ENCODE measurements at regions not wholly inside any gene's neighbourhood (a gene's known extent, or its start where the extent isn't known, plus 50 kb on each side); places are given as distances from the start of the nearest gene placed in this dataset.

DNA sequence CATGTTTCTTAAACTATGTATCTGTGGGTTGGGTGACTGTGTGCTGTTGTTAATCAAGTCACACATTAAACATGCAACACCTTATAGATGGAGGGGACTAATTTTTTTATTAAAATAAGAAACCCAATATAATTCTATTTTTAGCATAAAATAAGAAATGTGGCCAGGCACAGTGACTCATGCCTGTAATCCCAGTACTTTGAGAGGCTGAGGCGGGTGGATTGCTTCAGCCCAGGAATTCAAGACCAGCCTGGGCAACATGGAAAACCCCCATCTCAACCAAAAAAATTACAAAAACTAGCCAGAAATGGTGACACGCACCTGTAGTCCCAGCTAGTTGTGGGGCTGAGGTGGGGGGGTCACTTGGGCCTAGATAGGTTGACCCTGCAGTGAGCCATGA lies 1021.0 kb downstream of the EPHA3 start:
- no peak overlapping the region for H3K27ac Mint-ChIP-seq
- H3K4me3 Mint-ChIP-seq, result no peak overlapping the region
- peaks cover 3% of the 10 kb centered on the region; the same call in 1 of the 2 replicates for H3K4me1 Mint-ChIP-seq
- H3K36me3 Mint-ChIP-seq, result peaks cover 20% of the 10 kb centered on the region
- no peaks in the 10 kb centered on the region for H3K27me3 Mint-ChIP-seq (ENCODE audit: low read depth)
- POLR2A ChIA-PET, result no interaction called here
- DNase-seq (ENCODE audit: low spot score), result no peak
- ATAC-seq, result no peak
- TF ChIP-seq MXD4 (CRISPR knock-in tag; IDR thresholded peaks at IDR 0.05; ENCODE audit: borderline replicate concordance) (no peak), ZNF317 (CRISPR knock-in tag; IDR thresholded peaks at IDR 0.05; ENCODE audit: borderline replicate concordance, low read depth) (no peak), CBFB (CRISPR knock-in tag; IDR thresholded peaks at IDR 0.05; ENCODE audit: low read depth) (no peak), NFE2L1 (CRISPR knock-in tag; IDR thresholded peaks at IDR 0.05) (no peak), GRHL2 (CRISPR knock-in tag; IDR thresholded peaks at IDR 0.05; ENCODE audit: insufficient replicate concordance, severe bottlenecking) (no peak)
- TF ChIP-seq, protein P1, sequence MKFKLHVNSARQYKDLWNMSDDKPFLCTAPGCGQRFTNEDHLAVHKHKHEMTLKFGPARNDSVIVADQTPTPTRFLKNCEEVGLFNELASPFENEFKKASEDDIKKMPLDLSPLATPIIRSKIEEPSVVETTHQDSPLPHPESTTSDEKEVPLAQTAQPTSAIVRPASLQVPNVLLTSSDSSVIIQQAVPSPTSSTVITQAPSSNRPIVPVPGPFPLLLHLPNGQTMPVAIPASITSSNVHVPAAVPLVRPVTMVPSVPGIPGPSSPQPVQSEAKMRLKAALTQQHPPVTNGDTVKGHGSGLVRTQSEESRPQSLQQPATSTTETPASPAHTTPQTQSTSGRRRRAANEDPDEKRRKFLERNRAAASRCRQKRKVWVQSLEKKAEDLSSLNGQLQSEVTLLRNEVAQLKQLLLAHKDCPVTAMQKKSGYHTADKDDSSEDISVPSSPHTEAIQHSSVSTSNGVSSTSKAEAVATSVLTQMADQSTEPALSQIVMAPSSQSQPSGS (CRISPR knock-in tag; IDR thresholded peaks at IDR 0.05; ENCODE audit: borderline replicate concordance, low read depth), result no peak
- CTCF ChIA-PET, result no interaction called here
- peaks cover 25% of the 10 kb centered on the region for H3K9me3 Mint-ChIP-seq

DNA sequence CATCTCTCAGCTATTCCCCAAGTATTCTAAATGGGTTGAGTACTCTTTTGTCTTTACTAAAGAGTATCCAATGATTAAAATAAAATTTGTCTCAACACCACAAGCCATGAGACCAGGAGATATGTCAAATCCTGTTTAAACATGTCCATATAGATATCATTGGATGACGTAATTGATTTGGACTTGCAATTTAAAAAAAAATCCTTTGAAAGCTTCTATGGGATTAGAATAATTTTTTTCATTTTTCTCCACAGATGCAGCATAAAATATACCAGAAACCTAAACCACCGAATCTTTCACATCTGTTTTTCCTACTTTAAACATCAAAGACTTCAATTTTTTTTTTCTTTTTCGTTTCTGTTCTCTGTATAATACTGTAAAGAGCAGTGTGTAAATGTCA lies 1022.3 kb downstream of the EPHA3 start:
- DNase-seq (ENCODE audit: low spot score), result no peak
- ChIA-PET CTCF (no interaction called here), POLR2A (no interaction called here)
- Mint-ChIP-seq H3K4me1 (peaks cover 3% of the 10 kb centered on the region; the same call in 1 of the 2 replicates), H3K27ac (no peak overlapping the region), H3K36me3 (peaks cover 20% of the 10 kb centered on the region), H3K9me3 (peaks cover 24% of the 10 kb centered on the region), H3K4me3 (no peak overlapping the region), H3K27me3 (ENCODE audit: low read depth) (no peaks in the 10 kb centered on the region)
- ATAC-seq, result no peak
- TF ChIP-seq, protein P2, sequence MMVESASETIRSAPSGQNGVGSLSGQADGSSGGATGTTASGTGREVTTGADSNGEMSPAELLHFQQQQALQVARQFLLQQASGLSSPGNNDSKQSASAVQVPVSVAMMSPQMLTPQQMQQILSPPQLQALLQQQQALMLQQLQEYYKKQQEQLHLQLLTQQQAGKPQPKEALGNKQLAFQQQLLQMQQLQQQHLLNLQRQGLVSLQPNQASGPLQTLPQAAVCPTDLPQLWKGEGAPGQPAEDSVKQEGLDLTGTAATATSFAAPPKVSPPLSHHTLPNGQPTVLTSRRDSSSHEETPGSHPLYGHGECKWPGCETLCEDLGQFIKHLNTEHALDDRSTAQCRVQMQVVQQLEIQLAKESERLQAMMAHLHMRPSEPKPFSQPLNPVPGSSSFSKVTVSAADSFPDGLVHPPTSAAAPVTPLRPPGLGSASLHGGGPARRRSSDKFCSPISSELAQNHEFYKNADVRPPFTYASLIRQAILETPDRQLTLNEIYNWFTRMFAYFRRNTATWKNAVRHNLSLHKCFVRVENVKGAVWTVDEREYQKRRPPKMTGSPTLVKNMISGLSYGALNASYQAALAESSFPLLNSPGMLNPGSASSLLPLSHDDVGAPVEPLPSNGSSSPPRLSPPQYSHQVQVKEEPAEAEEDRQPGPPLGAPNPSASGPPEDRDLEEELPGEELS (CRISPR knock-in tag; IDR thresholded peaks at IDR 0.05), result no peak
- TF ChIP-seq GABPB1 (CRISPR knock-in tag; IDR thresholded peaks at IDR 0.05) (no peak), TCF7 (CRISPR knock-in tag; IDR thresholded peaks at IDR 0.05; ENCODE audit: low read depth) (no peak), MXD4 (CRISPR knock-in tag; IDR thresholded peaks at IDR 0.05; ENCODE audit: borderline replicate concordance) (no peak), NR3C1 (CRISPR knock-in tag; conservative IDR thresholded peaks at IDR 0.05; ENCODE audit: low read depth) (no peak), CREB1 (CRISPR knock-in tag; IDR thresholded peaks at IDR 0.05) (no peak), NFYB (CRISPR knock-in tag; conservative IDR thresholded peaks at IDR 0.05; ENCODE audit: low read depth) (no peak), SP1 (CRISPR knock-in tag; conservative IDR thresholded peaks at IDR 0.05) (no peak)
- TF ChIP-seq, protein P1 (CRISPR knock-in tag; IDR thresholded peaks at IDR 0.05; ENCODE audit: borderline replicate concordance, low read depth), result no peak
- TF ChIP-seq, protein P3, sequence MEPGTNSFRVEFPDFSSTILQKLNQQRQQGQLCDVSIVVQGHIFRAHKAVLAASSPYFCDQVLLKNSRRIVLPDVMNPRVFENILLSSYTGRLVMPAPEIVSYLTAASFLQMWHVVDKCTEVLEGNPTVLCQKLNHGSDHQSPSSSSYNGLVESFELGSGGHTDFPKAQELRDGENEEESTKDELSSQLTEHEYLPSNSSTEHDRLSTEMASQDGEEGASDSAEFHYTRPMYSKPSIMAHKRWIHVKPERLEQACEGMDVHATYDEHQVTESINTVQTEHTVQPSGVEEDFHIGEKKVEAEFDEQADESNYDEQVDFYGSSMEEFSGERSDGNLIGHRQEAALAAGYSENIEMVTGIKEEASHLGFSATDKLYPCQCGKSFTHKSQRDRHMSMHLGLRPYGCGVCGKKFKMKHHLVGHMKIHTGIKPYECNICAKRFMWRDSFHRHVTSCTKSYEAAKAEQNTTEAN (CRISPR knock-in tag; IDR thresholded peaks at IDR 0.05), result no peak
- TF ChIP-seq, protein P4, sequence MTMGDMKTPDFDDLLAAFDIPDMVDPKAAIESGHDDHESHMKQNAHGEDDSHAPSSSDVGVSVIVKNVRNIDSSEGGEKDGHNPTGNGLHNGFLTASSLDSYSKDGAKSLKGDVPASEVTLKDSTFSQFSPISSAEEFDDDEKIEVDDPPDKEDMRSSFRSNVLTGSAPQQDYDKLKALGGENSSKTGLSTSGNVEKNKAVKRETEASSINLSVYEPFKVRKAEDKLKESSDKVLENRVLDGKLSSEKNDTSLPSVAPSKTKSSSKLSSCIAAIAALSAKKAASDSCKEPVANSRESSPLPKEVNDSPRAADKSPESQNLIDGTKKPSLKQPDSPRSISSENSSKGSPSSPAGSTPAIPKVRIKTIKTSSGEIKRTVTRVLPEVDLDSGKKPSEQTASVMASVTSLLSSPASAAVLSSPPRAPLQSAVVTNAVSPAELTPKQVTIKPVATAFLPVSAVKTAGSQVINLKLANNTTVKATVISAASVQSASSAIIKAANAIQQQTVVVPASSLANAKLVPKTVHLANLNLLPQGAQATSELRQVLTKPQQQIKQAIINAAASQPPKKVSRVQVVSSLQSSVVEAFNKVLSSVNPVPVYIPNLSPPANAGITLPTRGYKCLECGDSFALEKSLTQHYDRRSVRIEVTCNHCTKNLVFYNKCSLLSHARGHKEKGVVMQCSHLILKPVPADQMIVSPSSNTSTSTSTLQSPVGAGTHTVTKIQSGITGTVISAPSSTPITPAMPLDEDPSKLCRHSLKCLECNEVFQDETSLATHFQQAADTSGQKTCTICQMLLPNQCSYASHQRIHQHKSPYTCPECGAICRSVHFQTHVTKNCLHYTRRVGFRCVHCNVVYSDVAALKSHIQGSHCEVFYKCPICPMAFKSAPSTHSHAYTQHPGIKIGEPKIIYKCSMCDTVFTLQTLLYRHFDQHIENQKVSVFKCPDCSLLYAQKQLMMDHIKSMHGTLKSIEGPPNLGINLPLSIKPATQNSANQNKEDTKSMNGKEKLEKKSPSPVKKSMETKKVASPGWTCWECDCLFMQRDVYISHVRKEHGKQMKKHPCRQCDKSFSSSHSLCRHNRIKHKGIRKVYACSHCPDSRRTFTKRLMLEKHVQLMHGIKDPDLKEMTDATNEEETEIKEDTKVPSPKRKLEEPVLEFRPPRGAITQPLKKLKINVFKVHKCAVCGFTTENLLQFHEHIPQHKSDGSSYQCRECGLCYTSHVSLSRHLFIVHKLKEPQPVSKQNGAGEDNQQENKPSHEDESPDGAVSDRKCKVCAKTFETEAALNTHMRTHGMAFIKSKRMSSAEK (CRISPR knock-in tag; IDR thresholded peaks at IDR 0.05; ENCODE audit: borderline replicate concordance), result no peak
- TF ChIP-seq, protein P5, sequence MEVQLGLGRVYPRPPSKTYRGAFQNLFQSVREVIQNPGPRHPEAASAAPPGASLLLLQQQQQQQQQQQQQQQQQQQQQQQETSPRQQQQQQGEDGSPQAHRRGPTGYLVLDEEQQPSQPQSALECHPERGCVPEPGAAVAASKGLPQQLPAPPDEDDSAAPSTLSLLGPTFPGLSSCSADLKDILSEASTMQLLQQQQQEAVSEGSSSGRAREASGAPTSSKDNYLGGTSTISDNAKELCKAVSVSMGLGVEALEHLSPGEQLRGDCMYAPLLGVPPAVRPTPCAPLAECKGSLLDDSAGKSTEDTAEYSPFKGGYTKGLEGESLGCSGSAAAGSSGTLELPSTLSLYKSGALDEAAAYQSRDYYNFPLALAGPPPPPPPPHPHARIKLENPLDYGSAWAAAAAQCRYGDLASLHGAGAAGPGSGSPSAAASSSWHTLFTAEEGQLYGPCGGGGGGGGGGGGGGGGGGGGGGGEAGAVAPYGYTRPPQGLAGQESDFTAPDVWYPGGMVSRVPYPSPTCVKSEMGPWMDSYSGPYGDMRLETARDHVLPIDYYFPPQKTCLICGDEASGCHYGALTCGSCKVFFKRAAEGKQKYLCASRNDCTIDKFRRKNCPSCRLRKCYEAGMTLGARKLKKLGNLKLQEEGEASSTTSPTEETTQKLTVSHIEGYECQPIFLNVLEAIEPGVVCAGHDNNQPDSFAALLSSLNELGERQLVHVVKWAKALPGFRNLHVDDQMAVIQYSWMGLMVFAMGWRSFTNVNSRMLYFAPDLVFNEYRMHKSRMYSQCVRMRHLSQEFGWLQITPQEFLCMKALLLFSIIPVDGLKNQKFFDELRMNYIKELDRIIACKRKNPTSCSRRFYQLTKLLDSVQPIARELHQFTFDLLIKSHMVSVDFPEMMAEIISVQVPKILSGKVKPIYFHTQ (CRISPR knock-in tag; IDR thresholded peaks at IDR 0.05), result no peak
- TF ChIP-seq, protein P6, sequence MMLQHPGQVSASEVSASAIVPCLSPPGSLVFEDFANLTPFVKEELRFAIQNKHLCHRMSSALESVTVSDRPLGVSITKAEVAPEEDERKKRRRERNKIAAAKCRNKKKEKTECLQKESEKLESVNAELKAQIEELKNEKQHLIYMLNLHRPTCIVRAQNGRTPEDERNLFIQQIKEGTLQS (CRISPR knock-in tag; conservative IDR thresholded peaks at IDR 0.05), result no peak
- TF ChIP-seq, protein P7, sequence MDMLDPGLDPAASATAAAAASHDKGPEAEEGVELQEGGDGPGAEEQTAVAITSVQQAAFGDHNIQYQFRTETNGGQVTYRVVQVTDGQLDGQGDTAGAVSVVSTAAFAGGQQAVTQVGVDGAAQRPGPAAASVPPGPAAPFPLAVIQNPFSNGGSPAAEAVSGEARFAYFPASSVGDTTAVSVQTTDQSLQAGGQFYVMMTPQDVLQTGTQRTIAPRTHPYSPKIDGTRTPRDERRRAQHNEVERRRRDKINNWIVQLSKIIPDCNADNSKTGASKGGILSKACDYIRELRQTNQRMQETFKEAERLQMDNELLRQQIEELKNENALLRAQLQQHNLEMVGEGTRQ (CRISPR knock-in tag; IDR thresholded peaks at IDR 0.05), result no peak

All from WTC11 (cell line).